GM19467 (cell line): ENCODE measurements at regions not wholly inside any gene's neighbourhood (a gene's known extent, or its start where the extent isn't known, plus 50 kb on each side); places are given as distances from the start of the nearest gene placed in this dataset.

ENCODE experiments used
- ATAC-seq: cut with Tn5 transposase; IDR thresholded peaks from one replicate; pipeline ENCODE4 v1.9.1; 2021; ENCODE audit warnings: mild to moderate bottlenecking, moderate library complexity; ENCODE audit not compliant: unreplicated experiment

DNA sequence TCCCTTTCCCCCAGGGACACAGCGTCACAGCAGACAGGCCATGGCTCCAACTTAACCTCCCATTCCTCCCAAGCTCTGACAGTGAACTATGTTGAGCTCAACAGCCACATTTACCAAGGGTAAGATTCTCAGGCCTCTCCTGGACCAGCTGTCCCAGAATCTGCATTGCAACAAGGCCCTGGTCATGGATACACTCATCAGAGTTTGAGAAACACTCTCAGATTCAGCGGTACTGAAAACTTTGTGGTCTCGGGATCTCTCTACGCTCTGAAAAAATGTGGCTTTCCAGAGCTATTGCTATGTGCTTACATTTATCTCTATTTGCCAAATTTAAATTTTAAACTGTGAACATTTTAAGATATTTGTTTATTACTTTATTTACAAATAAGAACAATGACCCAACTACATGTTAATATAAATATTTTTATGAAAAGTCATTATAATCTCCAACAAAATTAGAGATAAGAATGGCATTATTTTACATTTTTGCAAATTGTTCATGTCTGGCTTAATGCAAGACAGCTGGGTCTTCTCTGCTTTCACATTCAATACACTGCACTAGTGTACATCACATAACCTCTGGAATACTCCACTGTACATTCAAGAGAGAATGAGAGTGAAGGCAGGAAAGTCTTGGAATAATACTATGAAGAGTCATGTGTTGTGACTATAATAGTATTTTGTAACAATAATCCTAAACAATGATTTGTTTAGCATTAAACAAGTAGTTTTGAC, 190.9 kb upstream of the PITRM1 start:
- no peak for ATAC-seq

DNA sequence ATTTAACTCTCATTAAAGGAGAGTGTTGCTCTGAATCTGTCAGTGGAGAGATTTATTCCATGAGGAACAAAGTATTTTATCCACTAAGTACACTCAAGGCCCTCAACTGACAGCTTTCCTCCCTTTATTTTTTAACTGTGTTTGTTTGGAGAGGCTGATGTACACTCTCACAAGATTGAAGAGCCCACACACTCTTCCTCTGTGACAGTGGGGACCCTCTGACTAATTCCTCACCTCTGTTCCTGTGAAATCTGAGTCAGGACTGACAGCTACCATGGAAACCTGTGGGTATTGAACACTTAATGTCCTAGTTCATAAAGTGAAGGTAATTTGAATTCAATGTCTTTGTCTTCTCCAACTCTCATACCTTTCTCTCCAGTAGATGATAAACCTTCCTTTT, 189.8 kb upstream of the PITRM1 start:
- no peak for ATAC-seq

DNA sequence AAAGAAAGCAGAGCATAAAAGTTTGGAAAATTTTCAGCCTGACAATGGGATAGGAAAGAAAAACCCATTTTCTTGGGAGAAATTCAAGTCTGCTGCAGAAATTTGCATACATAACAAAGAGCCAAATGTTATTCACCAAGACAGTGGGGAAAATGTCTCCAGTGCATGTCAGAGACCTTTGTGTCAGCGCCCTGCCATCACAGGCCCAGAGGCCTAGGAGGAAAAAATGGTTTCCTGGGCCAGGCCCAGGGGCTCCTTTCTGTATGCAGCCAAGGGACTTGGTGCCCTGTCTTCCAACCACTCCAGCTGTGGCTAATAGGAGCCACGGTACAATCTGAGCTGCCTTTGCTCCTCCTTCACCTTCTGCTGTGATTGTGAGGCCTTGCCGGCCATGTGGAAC, 189.1 kb upstream of the PITRM1 start:
- no peak for ATAC-seq

DNA sequence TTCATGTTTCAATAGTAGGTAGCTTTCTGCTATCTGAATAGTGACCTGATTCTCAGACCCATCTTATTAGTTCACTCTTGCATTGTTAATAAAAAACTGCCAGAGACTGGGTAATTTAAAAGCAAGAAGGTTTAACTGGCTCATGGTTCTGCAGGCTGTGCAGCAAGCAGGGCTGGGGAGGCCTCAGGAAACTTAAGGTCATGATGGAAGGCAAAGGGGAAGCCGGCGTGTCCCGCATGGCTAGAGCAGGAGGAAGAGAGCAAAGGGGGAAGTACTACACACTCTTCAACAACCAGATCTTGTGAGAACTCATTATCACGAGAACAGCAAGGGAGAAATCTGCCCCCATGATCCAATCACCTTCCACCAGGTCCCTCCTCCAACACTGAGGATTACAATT, 185.2 kb upstream of the PITRM1 start:
- no peak for ATAC-seq

DNA sequence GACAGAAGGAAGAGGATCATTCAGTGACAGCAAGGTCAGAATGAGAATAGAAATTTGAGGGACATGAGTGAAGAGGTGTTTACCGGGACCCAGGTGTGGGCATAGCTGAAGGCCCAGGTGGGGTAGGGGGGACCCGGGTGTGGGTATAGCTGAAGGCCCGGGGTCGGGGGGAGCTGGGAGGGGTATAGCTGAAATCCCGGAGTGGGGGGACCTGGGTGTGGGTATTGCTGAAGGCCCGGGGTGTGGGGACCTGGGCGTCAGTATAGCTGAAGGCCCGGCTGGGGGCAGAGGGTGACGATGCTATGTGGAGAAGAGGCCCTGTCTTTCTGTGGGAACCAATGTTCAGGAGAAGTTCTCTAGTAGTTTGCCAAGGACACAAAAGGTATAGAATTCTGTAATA, 183.0 kb upstream of the PITRM1 start:
- ATAC-seq: no peak

DNA sequence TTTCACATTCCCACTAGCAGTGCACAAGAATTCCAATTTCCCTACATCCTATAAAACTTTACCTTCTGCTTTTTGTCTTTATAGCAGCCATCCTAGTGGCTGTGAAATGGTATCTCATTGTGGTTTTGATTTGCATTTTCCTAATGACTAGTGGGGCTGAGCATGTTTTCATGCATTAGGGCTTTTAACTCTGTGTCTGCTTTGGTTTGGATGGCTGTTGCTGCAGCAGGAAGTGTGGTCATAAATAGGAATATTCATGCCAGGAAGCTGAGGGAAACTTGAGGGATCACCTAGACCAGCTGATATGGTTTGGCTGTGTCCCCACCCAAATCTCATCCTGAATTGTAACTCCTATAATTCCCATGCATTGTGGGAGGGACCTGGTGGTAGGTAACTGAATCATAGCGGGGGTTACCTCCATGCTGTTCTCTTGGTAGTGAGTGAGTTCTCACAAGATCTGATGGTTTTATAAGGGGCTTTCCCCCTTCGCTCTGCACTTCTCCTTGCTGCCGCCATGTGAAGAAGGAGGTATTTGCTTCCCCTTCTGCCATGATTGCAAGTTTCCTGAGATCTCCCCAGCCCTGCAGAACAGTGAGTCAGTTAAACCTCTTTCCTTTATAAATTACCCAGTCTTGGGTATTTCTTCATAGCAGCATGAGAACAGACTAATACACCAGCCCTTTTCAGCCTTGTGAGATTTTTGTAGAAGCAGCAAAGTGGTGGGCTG, 181.8 kb upstream of the PITRM1 start:
- no peak for ATAC-seq

DNA sequence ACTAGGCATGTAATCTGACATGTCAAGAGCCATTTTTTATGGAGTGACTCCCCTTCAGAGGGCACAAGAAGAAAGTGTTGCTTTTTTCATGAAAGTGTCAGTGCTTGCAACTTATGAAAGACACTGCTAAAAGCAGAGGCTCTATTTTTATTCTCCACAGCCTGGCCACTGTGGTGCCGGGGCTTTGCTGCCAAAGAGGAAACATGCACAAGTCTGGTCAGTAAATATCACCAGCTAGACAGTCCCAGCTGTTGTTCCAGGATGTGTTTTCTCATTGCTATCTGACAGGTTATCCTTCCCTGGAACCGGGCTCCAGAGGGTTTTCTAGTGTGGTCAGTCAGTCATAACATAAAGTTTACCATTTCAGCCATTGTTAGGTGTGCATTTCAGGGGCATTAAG, 180.7 kb upstream of the PITRM1 start:
- no peak for ATAC-seq

DNA sequence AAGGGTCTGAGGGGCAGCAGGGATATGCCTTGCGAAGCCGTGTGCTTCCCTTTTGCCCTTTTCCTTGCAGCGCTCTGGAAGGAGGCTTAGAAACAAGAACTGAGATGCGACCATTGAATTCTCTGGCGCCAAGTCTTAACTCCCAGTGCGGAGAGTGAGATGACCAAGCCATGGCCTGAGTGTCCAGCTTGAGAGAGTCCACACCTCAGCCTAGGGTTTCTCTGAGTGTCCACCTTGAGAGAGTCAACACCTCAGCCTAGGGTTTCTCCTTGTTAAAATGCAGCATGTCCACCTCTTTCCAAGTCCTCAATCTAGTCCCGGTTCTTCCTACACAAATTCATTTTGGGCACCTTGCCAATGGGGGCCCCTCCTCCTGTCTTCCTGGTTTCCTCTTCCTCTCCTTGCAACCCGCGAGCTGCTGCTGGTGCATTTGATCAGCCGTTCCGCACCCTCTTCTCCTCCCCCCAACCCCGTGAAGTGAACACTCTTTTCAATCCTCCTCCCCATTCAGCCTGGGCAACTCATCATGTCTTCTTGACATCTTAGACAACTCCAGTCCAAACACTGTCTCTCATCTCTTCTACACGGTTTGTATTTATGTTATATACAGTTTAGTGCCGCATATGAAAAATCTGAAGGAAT, 178.2 kb upstream of the PITRM1 start:
- ATAC-seq: no peak

DNA sequence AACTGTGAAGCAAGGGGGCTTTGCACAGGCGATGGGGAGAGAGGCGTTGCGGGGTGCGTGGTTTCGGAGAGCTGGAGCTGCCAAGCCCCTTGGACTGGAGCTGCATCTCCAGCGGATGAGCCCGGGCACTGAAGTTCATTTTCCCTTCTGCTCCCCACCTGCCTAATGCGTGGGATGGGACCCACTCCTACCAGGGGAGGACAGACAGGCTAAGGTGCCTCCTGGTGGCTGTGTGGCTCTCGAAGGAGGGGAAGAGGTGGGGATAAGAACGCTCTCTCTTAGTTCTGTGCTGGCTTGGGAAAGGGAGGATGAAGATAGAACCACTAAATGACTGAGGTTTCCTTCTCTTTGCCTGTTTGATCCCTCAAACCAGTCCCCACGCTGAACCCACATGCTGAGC, 177.6 kb upstream of the PITRM1 start:
- ATAC-seq: no peak

DNA sequence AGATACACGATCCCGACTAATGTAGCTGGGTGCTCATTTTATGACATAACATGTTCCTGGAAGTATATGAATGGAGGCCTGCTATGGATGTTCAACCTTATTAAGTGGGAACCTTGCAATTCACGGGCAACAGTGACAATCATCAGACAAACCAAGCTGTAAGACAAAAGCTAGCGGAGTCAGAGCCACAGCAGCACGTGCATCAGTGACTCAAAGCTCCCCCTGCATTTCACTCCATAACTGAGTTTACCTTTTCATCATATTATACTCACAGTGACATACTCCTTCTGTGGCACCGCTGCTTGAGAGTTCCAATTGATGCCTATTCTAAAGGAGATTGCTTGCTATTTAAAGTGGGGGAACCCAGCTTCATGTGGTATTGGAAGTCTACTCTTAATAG, 176.0 kb upstream of the PITRM1 start:
- ATAC-seq: no peak

DNA sequence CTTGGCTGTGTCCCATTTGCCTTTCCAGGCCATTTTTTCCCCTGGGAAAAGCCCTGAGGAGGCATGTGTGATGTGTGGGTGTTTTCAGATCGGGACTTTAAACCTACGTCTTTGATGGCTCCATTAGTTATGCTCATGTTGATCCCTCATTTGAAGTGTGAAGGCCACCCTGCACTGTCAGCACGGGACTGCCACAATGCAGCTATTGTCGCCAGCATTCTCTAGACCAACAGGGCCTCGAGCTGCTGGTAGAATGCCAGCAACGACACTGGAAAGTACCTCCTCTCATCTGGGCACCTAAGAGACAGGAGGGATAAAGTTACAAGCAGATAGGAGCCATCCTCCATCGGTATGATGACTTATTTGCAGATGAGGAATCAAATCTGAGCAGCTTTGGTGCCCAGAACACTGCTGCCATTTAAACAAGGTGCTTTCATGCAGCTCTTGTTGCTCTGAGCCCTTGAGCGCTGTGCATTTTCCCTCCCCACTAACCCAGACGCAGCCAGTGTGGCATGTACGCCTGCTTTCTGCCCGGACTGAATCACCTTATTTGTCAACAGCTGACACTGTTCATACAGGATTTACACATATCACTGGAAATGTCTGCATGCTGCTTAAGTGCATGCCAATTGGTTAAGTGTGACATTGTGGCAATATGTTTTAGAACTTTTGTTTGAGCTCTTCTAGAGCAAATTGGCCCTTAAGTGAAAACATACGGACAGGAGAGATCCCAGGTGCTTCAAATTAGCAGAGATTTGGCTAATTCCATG, 175.0 kb upstream of the PITRM1 start:
- ATAC-seq: no peak

DNA sequence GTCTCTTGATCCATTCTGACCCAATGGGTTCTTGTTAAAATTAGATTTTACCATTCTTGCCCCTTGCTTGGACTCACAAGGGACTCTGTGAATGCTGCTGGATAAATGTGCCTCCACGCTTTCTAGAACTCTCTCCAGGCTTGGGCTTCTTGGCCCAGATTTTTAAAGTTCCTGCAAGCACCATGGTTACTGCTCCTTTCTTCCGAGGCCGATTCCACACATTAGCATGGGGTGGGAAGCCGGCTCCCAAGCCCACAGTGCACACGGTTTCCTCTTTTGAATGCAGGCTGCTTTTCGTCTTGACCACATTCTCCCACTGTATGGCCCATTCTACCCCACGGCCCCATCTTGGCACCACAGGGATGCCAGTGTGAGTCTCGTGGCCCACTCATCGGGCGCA, 174.3 kb upstream of the PITRM1 start:
- no peak for ATAC-seq

DNA sequence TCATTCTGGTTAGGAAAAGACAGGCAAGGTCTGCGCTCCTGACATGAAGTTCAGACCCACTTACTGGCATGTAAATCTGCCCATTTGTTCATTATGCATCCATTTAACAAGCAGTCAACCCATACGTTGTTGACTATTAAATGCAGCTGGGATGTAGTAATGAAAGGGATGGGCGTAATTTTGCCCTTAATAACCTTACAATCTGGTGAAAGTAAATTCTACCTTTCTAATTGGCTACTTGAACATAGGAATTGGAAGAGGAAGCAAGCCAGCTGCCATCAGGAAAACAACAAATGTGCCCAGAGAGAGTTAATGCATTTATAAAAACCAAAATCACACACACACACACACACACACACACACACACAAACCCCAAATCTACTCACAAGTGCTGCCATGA, 170.2 kb upstream of the PITRM1 start:
- ATAC-seq: no peak

DNA sequence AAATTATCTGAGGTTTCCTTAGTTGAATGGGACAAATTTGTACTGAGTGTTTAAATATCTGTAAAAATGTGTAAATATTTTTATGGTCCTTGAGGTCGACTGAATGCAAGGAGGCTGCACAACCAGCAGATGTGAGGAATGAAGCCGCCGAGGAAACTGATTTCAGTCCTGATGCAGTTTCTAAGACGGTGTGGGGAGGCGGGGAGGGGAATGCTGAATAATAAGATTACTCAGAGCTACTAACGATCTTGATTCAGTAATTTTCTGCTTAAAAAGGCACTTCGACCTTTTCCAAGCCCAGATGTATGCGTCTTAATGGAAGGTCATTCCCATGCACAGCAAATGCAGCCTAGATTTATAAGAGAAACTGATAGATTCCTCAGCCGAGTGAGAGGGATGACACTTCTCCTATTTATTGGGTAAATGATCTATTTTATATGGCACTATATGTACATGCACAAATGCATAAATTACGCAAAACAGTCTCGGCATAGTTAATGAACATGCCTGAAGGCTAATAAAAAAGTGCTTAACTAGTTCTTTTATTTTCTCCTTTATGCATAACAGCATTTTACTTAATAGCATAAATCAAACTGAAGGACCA, 167.6 kb upstream of the PITRM1 start:
- ATAC-seq: no peak

DNA sequence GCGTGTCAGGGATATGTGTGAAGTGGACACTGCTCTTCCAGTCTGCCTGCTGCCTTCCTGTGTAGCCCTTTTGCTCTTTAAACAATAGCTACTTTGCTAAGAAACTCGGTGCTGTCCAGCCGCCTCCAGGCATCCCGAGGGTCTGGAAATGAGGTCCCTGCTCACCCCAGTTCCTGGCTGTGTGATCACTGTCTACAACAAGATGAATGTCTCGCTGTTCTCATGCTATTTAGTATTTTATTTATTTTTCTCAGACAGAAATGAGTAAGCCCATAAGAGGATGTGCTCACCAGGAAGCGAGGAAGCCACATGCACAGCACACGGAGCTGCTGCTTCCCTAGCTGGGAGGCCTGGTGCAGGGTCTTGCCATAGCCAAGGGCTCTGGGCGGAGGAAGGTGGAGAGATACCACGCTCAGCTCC, 167.0 kb upstream of the PITRM1 start:
- no peak for ATAC-seq

DNA sequence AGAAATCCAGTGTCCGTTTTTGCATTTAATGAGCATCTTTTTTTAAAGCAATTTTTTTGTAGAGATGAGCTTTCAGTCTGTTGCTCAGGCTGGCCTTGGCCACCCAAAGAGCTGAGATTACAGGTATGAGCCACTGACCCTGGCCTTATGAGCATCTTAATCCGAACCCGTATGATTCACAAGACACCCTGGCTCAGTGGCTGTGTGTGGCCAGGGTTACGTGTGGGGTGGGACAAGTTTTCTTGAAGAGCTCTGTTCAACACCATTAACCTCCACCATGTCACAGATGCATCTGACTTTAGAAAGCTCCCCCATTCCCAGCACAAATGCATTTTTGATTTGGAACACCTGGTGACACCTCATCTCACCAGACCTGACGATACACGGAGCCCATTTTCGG, 166.5 kb upstream of the PITRM1 start:
- no peak for ATAC-seq

DNA sequence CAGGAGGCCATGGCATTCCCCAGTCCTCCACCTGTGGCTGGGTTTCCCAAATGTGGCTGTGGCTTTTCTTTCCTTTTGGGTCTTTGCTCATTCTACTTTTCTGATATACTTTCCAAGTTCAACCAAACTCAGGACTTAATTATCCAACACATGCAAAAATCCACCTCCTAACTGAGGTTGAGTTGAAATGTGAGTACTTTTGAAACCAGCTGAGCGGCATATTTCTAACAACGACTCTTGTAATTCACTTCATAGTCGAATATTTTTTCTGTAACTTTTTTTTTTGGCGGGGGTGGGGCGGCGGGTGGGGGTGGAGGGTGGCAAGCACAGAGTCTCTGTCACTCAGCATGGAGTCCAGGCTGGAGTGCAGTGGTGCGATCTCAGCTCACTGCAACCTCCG, 165.2 kb upstream of the PITRM1 start:
- ATAC-seq: no peak

DNA sequence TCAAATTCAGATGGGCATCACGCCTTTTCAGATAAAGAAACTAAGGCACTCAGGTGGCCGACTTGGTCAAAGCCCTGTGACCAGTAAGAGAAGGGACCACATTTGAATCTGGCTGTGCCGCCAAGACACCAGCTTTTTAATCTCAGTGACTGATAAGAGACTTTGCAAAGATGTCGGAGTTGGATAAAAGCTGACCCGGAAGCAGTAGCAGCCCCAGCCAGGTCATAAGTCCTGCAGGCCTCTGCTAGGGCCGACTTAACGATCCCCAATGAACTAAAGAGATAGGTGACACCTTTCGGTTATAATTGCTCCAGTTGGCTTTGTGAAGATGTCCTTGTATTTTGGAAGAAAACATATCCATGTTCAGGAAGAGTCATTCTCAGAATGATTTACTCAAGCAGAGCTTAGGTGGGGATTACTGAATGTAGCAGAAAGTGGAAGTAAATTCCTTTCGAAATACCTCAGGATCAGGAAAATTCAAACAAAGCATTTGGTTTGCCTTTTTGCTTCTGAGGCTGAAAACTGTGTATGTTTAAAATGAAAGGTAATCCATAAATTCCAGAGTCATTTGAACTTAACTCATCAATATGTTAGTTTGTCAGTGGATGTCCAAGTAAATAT, 164.2 kb upstream of the PITRM1 start:
- no peak for ATAC-seq

DNA sequence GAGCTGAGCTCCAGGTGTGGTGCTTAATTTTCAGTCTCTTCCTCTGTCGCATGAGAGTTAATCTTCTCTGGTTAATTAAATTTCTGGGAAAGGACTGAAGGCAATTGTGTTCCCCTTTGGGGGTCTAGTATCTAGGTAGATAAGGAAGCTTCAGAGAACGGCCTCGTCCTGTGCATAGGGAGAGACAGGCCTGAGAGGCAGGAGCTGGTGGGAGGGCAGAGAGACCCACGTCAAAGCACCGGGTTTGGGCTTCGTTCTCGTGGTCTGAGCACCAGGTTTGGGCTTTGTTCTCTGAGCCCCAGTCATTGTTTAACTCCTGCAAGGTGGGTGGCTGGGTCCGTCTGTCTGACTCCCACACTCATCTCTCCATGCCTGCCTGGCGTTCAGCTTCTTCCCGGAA, 160.8 kb upstream of the PITRM1 start:
- no peak for ATAC-seq

DNA sequence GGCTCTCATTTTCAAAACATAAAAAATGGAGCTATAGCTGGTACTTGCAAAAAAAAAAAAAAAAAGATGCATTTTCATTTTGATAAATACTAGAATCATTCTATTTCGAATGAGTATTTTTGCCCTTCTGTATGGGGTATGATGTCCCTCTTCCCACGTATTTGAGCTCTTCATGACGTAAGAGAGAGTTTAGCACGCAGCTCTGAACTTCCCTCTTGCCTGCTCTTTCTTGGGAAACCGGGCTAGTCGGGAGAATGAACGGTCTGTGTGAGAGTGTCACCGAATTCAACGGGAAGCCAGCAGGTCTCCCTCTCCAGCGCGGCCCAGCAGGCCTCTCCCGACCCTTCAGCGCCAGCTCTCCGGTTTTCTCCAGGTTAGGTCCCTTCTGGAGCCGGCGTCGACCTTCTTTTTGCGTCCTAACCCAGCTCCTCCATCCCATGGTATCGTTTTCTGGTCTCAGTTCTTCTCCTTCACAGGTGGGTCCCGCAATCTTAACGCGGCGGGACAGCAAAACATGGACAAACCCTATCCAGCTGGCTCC, 159.2 kb upstream of the PITRM1 start:
- no peak for ATAC-seq
